Fibroblast of skin of right biceps (primary cell): ENCODE measurements at regions not wholly inside any gene's neighbourhood (a gene's known extent, or its start where the extent isn't known, plus 50 kb on each side); places are given as distances from the start of the nearest gene placed in this dataset.

ENCODE experiments used
- DNase-seq: peaks from one replicate; pipeline ENCODE4 v3.0.0-alpha.2; 2013

GRCh38 chr4:160877087-160877790 lies 1286.6 kb downstream of the FSTL5 start:
- peak; percentile 5 for DNase-seq

- DNase-seq: no peak
Observed at GRCh38 chr4:160880180-160880579, 1283.6 kb downstream of the FSTL5 start.

- no peak for DNase-seq
Observed at GRCh38 chr4:160887668-160888067, 1276.1 kb downstream of the FSTL5 start.

DNA sequence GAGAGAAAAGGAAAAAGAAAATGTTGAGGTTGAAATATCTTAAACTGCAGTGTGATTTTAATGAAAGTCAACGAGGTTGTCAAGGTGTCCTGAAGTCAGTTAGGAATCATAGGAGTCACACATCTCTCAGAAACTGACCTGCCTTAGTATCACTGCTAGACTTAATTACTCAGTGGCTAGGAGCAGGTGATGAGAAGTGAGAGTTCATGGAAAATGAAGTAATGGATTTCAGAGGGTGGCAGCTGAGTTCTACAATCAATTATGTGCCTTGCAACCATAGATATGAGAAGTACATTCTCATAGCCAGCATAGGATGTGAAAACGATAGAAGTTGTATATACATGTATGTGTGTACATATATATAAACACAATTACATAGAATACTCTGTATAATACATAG lies 1269.7 kb downstream of the FSTL5 start:
- no peak for DNase-seq

GRCh38 chr4:160894809-160895208 lies 1269.0 kb downstream of the FSTL5 start:
- no peak for DNase-seq

- no peak for DNase-seq
Observed at GRCh38 chr4:160927311-160927710, 1236.5 kb downstream of the FSTL5 start.

- peak; percentile 9 for DNase-seq
Observed at GRCh38 chr4:160928482-160928881, 1235.3 kb downstream of the FSTL5 start.

GRCh38 chr4:160947653-160948052 lies 1216.1 kb downstream of the FSTL5 start:
- no peak for DNase-seq

DNA sequence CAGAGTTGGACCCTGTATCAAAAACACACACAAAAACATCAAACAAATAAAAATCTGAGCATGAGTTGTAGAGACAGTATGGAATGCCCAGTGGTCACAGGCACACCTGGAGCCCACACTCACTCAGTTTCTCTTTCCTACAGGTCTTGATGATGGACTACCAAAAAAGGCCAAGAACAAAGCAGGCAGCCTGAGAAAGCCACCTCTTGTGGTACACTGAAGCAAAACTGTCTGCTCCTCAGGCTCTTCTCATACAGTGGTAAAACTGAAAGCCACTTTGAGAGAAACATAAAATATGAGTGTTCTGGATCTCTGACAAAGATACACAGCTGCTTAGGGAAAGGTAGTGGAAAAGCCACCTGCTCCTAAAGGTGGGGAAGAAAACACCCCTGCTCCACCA lies 1206.9 kb downstream of the FSTL5 start:
- no peak for DNase-seq

DNA sequence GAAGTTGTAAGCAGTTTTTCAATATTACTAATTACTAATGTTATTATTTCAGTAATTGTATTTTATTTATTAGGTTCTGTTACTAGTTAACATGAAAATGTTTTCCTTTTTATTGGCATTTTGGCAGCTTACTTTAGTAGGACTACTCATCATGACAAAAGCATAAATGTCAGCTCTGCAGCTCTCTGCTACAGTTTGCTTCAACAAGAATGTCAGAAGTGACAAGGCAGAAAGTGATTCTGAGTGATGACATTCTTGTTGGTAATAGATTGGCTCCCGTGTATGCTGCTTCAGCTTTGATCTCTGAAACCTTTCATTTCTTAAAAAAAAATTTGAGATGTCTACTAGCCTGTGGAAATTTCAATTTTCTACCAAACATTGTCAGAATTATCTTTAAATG lies 1193.9 kb downstream of the FSTL5 start:
- no peak for DNase-seq

DNA sequence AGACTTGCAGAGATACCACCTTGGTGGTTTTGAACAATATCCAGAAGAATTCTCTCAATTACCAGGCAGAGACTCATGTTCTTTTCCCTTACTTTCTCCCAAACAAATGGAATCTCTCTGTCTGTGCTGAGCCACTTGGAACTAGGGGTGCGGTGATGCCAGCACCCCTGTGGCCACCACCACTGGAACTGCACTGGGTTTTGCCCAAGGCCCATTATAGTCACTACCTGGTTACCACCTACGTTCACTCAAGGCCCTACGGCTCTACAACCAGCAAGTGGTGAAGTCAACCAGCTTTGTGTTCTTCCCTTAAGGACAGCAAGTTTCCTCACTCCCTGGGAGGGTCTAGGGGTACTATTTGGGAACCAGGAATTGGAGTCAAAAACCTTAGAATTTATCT lies 1183.7 kb downstream of the FSTL5 start:
- DNase-seq: no peak

GRCh38 chr4:160981083-160981482 lies 1182.7 kb downstream of the FSTL5 start:
- DNase-seq: no peak

DNA sequence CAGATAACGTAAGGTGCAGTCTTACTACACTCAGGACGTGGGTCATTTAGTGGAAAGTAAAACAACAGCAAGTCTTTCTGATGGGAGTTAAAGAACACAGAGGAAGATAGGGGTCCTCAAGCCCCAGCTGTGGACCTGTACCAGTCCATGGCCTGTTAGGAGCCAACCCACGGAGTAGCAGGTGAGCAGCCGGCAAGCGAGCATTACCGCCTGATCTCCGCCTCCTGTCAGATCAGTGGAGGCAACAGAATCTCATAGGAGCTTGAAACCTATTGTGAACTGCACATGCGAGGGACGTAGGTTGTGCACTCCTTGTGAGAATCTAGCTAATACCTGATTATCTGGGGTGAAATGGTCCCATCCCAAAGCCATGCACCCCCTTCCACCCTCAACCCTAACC lies 1180.8 kb downstream of the FSTL5 start:
- no peak for DNase-seq

GRCh38 chr4:161002386-161002785 lies 1161.4 kb downstream of the FSTL5 start:
- DNase-seq: no peak

- DNase-seq: no peak
Observed at GRCh38 chr4:161003418-161004057, 1160.3 kb downstream of the FSTL5 start.

- no peak for DNase-seq
Observed at GRCh38 chr4:161005746-161006145, 1158.1 kb downstream of the FSTL5 start.

DNA sequence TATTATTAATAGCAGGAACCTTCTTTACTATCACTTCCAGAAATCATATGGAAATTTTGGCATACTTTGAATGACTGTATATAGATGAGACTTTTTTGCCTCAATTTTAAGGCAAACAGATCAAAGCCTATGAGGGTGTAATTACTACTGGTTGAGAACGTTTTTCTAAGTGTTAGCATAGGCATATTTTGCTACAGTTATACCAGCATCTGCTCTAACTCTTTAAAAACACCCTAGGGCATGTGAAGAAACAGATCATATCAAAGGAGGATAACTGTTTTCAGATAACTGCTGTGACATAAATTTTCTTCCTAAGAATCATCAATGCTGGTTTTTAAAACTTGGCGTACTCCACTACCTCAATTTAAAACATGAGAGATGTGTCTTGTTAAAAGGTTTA lies 1155.3 kb downstream of the FSTL5 start:
- DNase-seq: no peak

GRCh38 chr4:161010227-161010626 lies 1153.6 kb downstream of the FSTL5 start:
- no peak for DNase-seq
